ENCODE measurements at regions not wholly inside any gene's neighbourhood (a gene's known extent, or its start where the extent isn't known, plus 50 kb on each side); places are given as distances from the start of the nearest gene placed in this dataset.

DNA sequence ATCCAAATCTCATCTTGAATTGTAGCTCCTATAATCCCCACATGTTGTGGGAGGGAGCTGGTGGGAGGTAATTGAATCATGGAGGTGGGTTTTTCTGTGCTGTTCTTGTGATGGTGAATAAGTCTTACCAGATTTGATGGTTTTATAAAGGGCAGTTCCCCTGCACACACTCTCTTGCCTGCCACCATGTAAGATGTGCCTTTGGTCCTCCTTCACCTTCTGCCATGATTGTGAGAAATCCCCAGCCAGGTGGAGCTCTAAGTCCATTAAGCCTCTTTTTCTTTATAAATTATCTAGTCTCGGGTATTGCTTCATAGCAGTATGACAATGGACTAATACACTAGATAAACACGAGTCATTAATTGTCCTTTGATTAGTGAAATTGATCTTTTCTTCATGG lies 214.5 kb upstream of the CFAP20DC start:
- TF ChIP-seq HMGXB4 (CRISPR knock-in tag; IDR thresholded peaks at IDR 0.05; ENCODE audit: borderline replicate concordance) = no peak
- TF ChIP-seq FOXS1 (CRISPR knock-in tag; IDR thresholded peaks at IDR 0.05) = no peak
- TF ChIP-seq JUNB (IDR thresholded peaks at IDR 0.05) = no peak
- TF ChIP-seq, protein P1, sequence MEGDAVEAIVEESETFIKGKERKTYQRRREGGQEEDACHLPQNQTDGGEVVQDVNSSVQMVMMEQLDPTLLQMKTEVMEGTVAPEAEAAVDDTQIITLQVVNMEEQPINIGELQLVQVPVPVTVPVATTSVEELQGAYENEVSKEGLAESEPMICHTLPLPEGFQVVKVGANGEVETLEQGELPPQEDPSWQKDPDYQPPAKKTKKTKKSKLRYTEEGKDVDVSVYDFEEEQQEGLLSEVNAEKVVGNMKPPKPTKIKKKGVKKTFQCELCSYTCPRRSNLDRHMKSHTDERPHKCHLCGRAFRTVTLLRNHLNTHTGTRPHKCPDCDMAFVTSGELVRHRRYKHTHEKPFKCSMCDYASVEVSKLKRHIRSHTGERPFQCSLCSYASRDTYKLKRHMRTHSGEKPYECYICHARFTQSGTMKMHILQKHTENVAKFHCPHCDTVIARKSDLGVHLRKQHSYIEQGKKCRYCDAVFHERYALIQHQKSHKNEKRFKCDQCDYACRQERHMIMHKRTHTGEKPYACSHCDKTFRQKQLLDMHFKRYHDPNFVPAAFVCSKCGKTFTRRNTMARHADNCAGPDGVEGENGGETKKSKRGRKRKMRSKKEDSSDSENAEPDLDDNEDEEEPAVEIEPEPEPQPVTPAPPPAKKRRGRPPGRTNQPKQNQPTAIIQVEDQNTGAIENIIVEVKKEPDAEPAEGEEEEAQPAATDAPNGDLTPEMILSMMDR (IDR thresholded peaks at IDR 0.05) = no peak
- TF ChIP-seq JUN (IDR thresholded peaks at IDR 0.05) = no peak
- TF ChIP-seq POLR2A (IDR thresholded peaks at IDR 0.05; ENCODE audit: low read length) = no peak
- TF ChIP-seq MAFK (IDR thresholded peaks at IDR 0.05; ENCODE audit: partially characterized antibody) = no peak
- no peak for TF ChIP-seq CHD4 (IDR thresholded peaks at IDR 0.05; ENCODE audit: borderline replicate concordance)
- TF ChIP-seq, protein P2, sequence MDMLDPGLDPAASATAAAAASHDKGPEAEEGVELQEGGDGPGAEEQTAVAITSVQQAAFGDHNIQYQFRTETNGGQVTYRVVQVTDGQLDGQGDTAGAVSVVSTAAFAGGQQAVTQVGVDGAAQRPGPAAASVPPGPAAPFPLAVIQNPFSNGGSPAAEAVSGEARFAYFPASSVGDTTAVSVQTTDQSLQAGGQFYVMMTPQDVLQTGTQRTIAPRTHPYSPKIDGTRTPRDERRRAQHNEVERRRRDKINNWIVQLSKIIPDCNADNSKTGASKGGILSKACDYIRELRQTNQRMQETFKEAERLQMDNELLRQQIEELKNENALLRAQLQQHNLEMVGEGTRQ (IDR thresholded peaks at IDR 0.05) = no peak
- TF ChIP-seq, protein P3, sequence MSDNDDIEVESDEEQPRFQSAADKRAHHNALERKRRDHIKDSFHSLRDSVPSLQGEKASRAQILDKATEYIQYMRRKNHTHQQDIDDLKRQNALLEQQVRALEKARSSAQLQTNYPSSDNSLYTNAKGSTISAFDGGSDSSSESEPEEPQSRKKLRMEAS (IDR thresholded peaks at IDR 0.05) = no peak
- no peak for TF ChIP-seq RAD21 (conservative IDR thresholded peaks at IDR 0.05 in 1 of 2, IDR thresholded peaks at IDR 0.05 in 1 of 2)
- no peak for TF ChIP-seq KDM5A (IDR thresholded peaks at IDR 0.05)
